Gastrocnemius medialis (tissue), 4 donors: ENCODE measurements at regions not wholly inside any gene's neighbourhood (a gene's known extent, or its start where the extent isn't known, plus 50 kb on each side); places are given as distances from the start of the nearest gene placed in this dataset.
A peak's percentile ranks its signal among the peaks of the same experiment; 100 is the strongest.

Source experiments
- ATAC-seq, 2 donors: fragments of 150-250 bp; one replicate each; pipeline ENCODE4 v1.9.1; 2016
- DNase-seq, 2 donors: peaks; one replicate each; pipeline ENCODE4 v3.0.0-alpha.2; 2019
- H3K27ac ChIP-seq, 4 donors: fragments of 200-600 bp; sonication (generic); 1 replicate in 1 of 4; 2 replicates in 3 of 4; pipeline ENCODE4 v1.5.1; 2016 to 2018; ENCODE audit warnings: mild to moderate bottlenecking in 2 of 4, moderate library complexity in 1 of 4
- H3K27me3 ChIP-seq, 3 donors: fragments of 200-600 bp; sonication (generic) in 2 of 3; 1 replicate in 1 of 3; 2 replicates in 2 of 3; pipeline versions ENCODE4 v1.5.1 to v1.6.0; 2016 to 2019; ENCODE audit warnings: mild to moderate bottlenecking in 1 of 3, moderate library complexity in 1 of 3
- H3K36me3 ChIP-seq, 2 donors: fragments of 200-600 bp; sonication (generic) in 1 of 2; one replicate each; pipeline ENCODE4 v1.5.1; 2017 to 2018
- H3K4me1 ChIP-seq, 2 donors: fragments of 200-600 bp; sonication (generic) in 1 of 2; one replicate each; pipeline ENCODE4 v1.5.1; 2016 to 2017; ENCODE audit warnings: mild to moderate bottlenecking in 2 of 2
- H3K4me3 ChIP-seq, 4 donors: fragments of 200-600 bp; sonication (generic) in 3 of 4; 1 replicate in 1 of 4; 2 replicates in 3 of 4; pipeline ENCODE4 v1.5.1; 2016 to 2019; ENCODE audit warnings: mild to moderate bottlenecking in 2 of 4
- H3K9me3 ChIP-seq, 3 donors: fragments of 200-600 bp; sonication (generic) in 2 of 3; 1 replicate in 1 of 3; 2 replicates in 2 of 3; pipeline ENCODE4 v1.5.1; 2016 to 2019
- POLR2A ChIP-seq, 2 donors: fragments of 450-650 bp; IDR thresholded peaks; one replicate each; pipeline ENCODE4 v1.6.1; 2017; ENCODE audit warnings: antibody characterized with exemption in 2 of 2, mild to moderate bottlenecking in 2 of 2, moderate library complexity in 2 of 2
- in situ Hi-C, 4 donors: fragments of 200-750 bp; cut with MboI; loops; one replicate each; pipeline versions ENCODE4 v1.15.0 to v1.8.0; 2017; ENCODE audit warnings: low sequenced_read_pairs in 4 of 4
- intact Hi-C: fragments of 100-400 bp; cut with DNase I; formaldehyde crosslinking; loops from one replicate; pipeline ENCODE4 v1.15.1; 2023; ENCODE audit warnings: low total_unique reads
- TF ChIP-seq, protein P1 (sequence below), 5 experiments: fragments of 450-650 bp in 3 of 5; fragments of 200-600 bp in 2 of 5; sonication (generic) in 2 of 5; IDR thresholded peaks in 4 of 5; conservative IDR thresholded peaks in 1 of 5; 1 replicate in 4 of 5; 2 replicates in 1 of 5; pipeline ENCODE4 v1.5.1; 2016 to 2019; ENCODE audit warnings: antibody characterized with exemption in 5 of 5, mild to moderate bottlenecking in 3 of 5, moderate library complexity in 3 of 5

DNA sequence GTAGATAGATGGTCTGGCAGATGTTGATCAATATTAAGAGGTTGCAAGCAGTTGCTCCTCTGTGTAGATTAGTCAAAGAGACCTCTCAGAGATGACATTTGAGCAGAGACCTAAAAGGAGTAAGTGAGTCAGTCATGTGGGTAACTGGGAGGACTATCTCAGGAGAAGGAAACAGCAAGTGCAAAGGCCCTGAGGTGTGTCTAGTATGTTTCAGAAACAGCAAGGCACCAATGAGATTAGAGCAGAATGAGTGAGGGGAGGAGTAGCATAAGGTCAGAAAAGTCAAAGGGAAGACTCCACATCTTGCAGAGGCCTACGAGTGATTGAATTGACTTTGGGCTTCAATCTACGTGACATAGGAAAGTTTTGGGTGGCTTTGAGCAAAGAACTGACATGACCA lies 89.8 kb upstream of the COL1A2 start:
- intact Hi-C loops: no loop called here

DNA sequence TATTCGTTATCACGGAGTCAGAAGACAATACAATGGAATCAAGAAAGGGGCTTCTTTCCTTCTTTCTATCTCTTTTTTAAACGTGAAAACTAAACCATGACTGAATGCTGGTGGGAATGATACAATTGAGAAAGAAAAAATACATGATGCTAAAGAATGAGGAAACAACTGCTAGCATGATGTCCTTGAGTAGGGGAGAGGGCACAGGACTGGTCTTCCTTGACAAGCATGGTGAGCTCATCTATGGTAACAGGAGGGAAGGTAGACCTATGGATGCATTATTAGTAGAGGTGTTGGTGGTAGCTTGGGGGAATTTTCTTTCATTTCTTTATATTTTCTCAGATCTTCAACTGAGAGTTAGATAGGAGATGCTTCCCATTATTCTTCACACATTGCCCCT lies 88.9 kb upstream of the COL1A2 start:
- Histone ChIP-seq H3K36me3 (no peaks in the 10 kb centered on the region), H3K27ac (no peak overlapping the region), H3K27me3 (no peaks in the 10 kb centered on the region), H3K9me3 (no peaks in the 10 kb centered on the region), H3K4me3 (no peak overlapping the region), H3K4me1 (peaks cover 0 to 5% of the 10 kb centered on the region in 2 donors)
- in situ Hi-C loops (no loop called here), intact Hi-C loops (no loop called here)
- ATAC-seq: no peak
- no peak for DNase-seq
- TF ChIP-seq POLR2A (IDR thresholded peaks at IDR 0.05): no peak
- TF ChIP-seq, protein P1, sequence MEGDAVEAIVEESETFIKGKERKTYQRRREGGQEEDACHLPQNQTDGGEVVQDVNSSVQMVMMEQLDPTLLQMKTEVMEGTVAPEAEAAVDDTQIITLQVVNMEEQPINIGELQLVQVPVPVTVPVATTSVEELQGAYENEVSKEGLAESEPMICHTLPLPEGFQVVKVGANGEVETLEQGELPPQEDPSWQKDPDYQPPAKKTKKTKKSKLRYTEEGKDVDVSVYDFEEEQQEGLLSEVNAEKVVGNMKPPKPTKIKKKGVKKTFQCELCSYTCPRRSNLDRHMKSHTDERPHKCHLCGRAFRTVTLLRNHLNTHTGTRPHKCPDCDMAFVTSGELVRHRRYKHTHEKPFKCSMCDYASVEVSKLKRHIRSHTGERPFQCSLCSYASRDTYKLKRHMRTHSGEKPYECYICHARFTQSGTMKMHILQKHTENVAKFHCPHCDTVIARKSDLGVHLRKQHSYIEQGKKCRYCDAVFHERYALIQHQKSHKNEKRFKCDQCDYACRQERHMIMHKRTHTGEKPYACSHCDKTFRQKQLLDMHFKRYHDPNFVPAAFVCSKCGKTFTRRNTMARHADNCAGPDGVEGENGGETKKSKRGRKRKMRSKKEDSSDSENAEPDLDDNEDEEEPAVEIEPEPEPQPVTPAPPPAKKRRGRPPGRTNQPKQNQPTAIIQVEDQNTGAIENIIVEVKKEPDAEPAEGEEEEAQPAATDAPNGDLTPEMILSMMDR (IDR thresholded peaks at IDR 0.05 in 4 of 5, conservative IDR thresholded peaks at IDR 0.05 in 1 of 5): no peak

More for the DNA sequence above, 89.8 kb upstream of the COL1A2 start:
- no peaks in the 10 kb centered on the region for H3K27me3 ChIP-seq
- DNase-seq (no peak), ATAC-seq (no peak)
- no peak overlapping the region for H3K4me3 ChIP-seq
- in situ Hi-C loops: no loop called here
- H3K4me1 ChIP-seq: peaks cover 4 to 5% of the 10 kb centered on the region in 2 donors
- H3K9me3 ChIP-seq: no peaks in the 10 kb centered on the region
- no peak for TF ChIP-seq POLR2A (IDR thresholded peaks at IDR 0.05)
- TF ChIP-seq, protein P1 (IDR thresholded peaks at IDR 0.05 in 4 of 5, conservative IDR thresholded peaks at IDR 0.05 in 1 of 5): no peak
- peak overlapping the region in 3 of 4 donors; percentile 18 to 67 (median 45) for H3K27ac ChIP-seq
- H3K36me3 ChIP-seq: no peaks in the 10 kb centered on the region

DNA sequence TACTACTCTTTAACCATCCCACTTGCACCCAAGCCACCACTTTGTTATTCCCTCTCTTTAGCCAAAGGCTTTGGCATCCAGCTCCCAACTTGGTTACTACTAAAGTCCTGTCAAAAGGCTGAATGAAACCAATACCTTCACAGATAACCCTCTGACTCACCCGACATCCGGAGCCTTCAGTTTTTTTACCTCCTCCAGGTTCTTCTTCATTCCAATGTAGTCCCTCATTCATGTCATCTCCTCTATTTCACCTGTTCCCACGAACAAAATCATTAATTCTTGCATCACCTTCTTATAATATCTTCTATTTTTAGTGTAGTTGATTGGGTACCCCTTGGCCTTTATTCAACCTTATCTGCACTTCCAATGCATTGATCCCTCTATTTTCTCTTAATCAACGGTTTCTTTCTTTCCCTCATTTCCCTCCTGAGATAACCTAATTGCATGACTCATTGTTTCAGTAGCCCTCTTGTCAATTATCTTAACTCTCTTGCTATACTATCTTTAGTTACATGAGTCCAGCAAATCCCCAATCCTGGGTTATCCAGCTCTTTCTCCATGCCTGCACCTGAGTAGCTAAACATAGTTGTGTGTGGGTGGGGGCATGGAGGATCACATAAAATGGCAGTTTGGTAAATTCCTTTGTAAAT lies 87.2 kb upstream of the COL1A2 start:
- intact Hi-C loops: no loop called here
- in situ Hi-C loops: no loop called here
- TF ChIP-seq, protein P1 (IDR thresholded peaks at IDR 0.05 in 4 of 5, conservative IDR thresholded peaks at IDR 0.05 in 1 of 5): no peak
- TF ChIP-seq POLR2A (IDR thresholded peaks at IDR 0.05): no peak

DNA sequence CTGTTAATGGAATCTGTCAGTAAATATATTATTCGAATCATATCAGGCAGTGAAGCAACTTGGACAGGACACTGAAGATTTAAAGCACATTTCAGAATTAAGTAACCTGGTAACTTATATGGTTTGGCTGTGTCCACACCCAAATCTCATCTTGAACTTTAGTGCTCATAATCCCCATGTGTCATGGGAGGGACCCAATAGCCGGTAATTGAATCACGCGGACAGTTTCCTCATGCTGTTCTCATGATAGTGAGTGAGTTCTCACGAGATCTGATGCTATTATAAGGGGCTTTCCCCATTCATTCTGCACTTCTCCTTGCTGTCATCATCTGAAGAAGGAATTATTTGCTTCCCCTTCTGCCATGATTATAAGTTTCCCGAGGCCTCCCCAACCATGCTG lies 83.2 kb upstream of the COL1A2 start:
- Histone ChIP-seq H3K4me1 (no peaks in the 10 kb centered on the region), H3K27me3 (no peaks in the 10 kb centered on the region), H3K4me3 (no peak overlapping the region), H3K27ac (no peak overlapping the region), H3K9me3 (no peaks in the 10 kb centered on the region), H3K36me3 (no peaks in the 10 kb centered on the region)
- in situ Hi-C loops (no loop called here), intact Hi-C loops (no loop called here)
- DNase-seq: no peak
- TF ChIP-seq, protein P1 (IDR thresholded peaks at IDR 0.05 in 4 of 5, conservative IDR thresholded peaks at IDR 0.05 in 1 of 5): no peak
- no peak for TF ChIP-seq POLR2A (IDR thresholded peaks at IDR 0.05)
- no peak for ATAC-seq

More for the DNA sequence above, 87.2 kb upstream of the COL1A2 start:
- no peak overlapping the region for H3K27ac ChIP-seq
- H3K36me3 ChIP-seq: no peaks in the 10 kb centered on the region
- DNase-seq (no peak), ATAC-seq (no peak)
- peaks cover 0 to 5% of the 10 kb centered on the region in 2 donors for H3K4me1 ChIP-seq
- no peaks in the 10 kb centered on the region for H3K27me3 ChIP-seq
- no peak overlapping the region for H3K4me3 ChIP-seq
- no peaks in the 10 kb centered on the region for H3K9me3 ChIP-seq

DNA sequence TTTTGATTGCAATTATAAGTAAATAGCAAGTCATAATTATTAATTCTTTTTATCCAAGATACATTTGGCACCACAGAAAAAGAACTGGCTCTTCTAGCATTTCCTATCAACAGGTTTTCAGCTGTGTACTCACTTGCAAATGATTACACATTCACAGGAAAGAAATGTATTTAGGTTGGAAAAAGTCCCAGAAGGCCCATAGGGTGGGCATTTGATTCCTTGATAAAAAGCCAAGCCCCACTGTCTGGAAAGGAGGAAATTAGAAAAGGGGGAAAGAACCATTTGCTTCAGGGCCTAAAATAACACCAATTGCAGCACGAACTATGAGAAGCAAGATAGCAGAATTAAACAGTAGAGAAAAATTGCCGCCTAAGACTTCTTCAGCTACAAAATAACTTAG lies 80.8 kb upstream of the COL1A2 start:
- ATAC-seq (no peak), DNase-seq (no peak)
- Histone ChIP-seq H3K9me3 (no peaks in the 10 kb centered on the region), H3K27me3 (no peaks in the 10 kb centered on the region), H3K4me1 (no peaks in the 10 kb centered on the region), H3K27ac (no peak overlapping the region), H3K36me3 (no peaks in the 10 kb centered on the region), H3K4me3 (no peak overlapping the region)
- TF ChIP-seq, protein P1 (IDR thresholded peaks at IDR 0.05 in 4 of 5, conservative IDR thresholded peaks at IDR 0.05 in 1 of 5): no peak
- intact Hi-C loops: no loop called here
- in situ Hi-C loops: no loop called here
